SH-SY5Y (cell line): ENCODE measurements at regions not wholly inside any gene's neighbourhood (a gene's known extent, or its start where the extent isn't known, plus 50 kb on each side); places are given as distances from the start of the nearest gene placed in this dataset.

Source experiments
- GATA2 ChIP-seq: IDR thresholded peaks from 2 replicates; pipeline ENCODE4 v1.6.1; 2011; ENCODE audit warnings: mild to moderate bottlenecking, low read depth, low read length
- GATA3 ChIP-seq: IDR thresholded peaks from 2 replicates; pipeline ENCODE4 v1.6.1; 2011; ENCODE audit warnings: low read depth, mild to moderate bottlenecking, low read length, moderate library complexity

GRCh38 chr15:95765161-95765560 lies 565.3 kb upstream of the NR2F2 start:
- no peak for TF ChIP-seq GATA2
- no peak for TF ChIP-seq GATA3
